ENCODE measurements at regions not wholly inside any gene's neighbourhood (a gene's known extent, or its start where the extent isn't known, plus 50 kb on each side); places are given as distances from the start of the nearest gene placed in this dataset.

DNA sequence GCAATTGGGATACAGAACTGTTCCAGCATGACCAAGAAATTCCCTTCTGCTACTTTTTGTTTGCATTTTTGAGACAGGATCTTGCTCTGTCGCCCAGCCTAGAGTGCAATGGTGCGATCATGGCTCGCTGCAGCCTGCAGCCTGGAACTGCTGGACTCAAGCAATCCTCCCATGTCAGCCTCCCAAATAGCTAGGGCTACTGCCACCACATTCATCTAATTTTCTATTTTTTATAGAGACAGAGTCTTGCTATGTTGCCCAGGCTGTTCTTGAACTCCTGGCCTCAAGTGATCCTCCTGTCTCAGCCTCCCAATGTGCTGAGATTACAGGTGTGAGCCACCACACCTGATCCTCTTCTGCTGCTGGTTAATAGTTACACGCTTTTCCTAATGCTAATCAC lies 204.9 kb downstream of the SOX4 start:
- CTCF ChIA-PET: no interaction called here
- WGBS (ENCODE audit: low lambda C conversion rate): 97% methylated on average over 4 of the region's 4 CpGs
- POLR2A ChIA-PET: no interaction called here
- Histone ChIP-seq H4K20me1 (ENCODE audit: insufficient read depth) (no peaks in the 10 kb centered on the region), H3K9me3 (no peaks in the 10 kb centered on the region), H3K27ac (ENCODE audit: low read depth in 2 of 2, low read length in 1 of 2) (no peak overlapping the region), H3K36me3 (replicated peaks in 1 of 2; ENCODE audit: control insufficient read depth in 1 of 2, insufficient read depth in 2 of 2, low read length in 1 of 2) (no peaks in the 10 kb centered on the region), H3K4me3 (ENCODE audit: low read depth in 2 of 2, low read length in 1 of 2) (no peak overlapping the region), H2AFZ (ENCODE audit: low read depth) (no peak overlapping the region), H3K4me1 (ENCODE audit: control insufficient read depth in 1 of 2, insufficient read depth in 2 of 2, low read depth in 1 of 2, low read length in 1 of 2) (peaks cover 5 to 15% of the 10 kb centered on the region in 2 experiments; a peak in 2 of 4 replicates), H3K79me2 (ENCODE audit: insufficient read depth) (0 out of 2 replicates have a peak, but pooled peaks cover 3% of the 10 kb centered on the region), H3K9ac (no peak overlapping the region), H3K9me2 (no peaks in the 10 kb centered on the region), H3K27me3 (ENCODE audit: insufficient read depth) (no peaks in the 10 kb centered on the region), H3K4me2 (no peak overlapping the region), H3F3A (replicated peaks; ENCODE audit: insufficient read depth) (no peaks in the 10 kb centered on the region)
- DNase-seq: no peak
- no peak for TF ChIP-seq EP300 (IDR thresholded peaks at IDR 0.05; ENCODE audit: borderline replicate concordance in 1 of 2, low read depth in 1 of 2, low read length in 1 of 2)
- TF ChIP-seq, protein P1, sequence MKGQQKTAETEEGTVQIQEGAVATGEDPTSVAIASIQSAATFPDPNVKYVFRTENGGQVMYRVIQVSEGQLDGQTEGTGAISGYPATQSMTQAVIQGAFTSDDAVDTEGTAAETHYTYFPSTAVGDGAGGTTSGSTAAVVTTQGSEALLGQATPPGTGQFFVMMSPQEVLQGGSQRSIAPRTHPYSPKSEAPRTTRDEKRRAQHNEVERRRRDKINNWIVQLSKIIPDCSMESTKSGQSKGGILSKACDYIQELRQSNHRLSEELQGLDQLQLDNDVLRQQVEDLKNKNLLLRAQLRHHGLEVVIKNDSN (IDR thresholded peaks at IDR 0.05; ENCODE audit: borderline replicate concordance, low read depth): no peak
- TF ChIP-seq ELF1 (IDR thresholded peaks at IDR 0.05): no peak
- no peak for TF ChIP-seq TEAD4 (IDR thresholded peaks at IDR 0.05; ENCODE audit: borderline replicate concordance, insufficient read depth)
- TF ChIP-seq, protein P2, sequence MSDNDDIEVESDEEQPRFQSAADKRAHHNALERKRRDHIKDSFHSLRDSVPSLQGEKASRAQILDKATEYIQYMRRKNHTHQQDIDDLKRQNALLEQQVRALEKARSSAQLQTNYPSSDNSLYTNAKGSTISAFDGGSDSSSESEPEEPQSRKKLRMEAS (IDR thresholded peaks at IDR 0.05; ENCODE audit: low read depth): no peak
- no peak for TF ChIP-seq GATA2 (CRISPR knock-in tag; IDR thresholded peaks at IDR 0.05)
- no peak for TF ChIP-seq YY1 (IDR thresholded peaks at IDR 0.05; ENCODE audit: low read depth)
- no peak for TF ChIP-seq TAF1 (IDR thresholded peaks at IDR 0.05; ENCODE audit: borderline replicate concordance, low read depth, low read length)
- TF ChIP-seq NFIC (IDR thresholded peaks at IDR 0.05; ENCODE audit: borderline replicate concordance): no peak
- no peak for TF ChIP-seq MEF2A (IDR thresholded peaks at IDR 0.05; ENCODE audit: borderline replicate concordance, low read depth)
- TF ChIP-seq REST (IDR thresholded peaks at IDR 0.05; ENCODE audit: low read depth, low read length): no peak
- TF ChIP-seq RCOR1 (IDR thresholded peaks at IDR 0.05; ENCODE audit: low read length): no peak
- TF ChIP-seq ZBTB33 (IDR thresholded peaks at IDR 0.05; ENCODE audit: borderline replicate concordance, low read depth): no peak
- no peak for TF ChIP-seq NRF1 (IDR thresholded peaks at IDR 0.05; ENCODE audit: low read depth, low read length)
- no peak for TF ChIP-seq RXRA (IDR thresholded peaks at IDR 0.05; ENCODE audit: borderline replicate concordance, low read depth)
